Type B pancreatic cell (in vitro differentiated cells): ENCODE measurements at regions not wholly inside any gene's neighbourhood (a gene's known extent, or its start where the extent isn't known, plus 50 kb on each side); places are given as distances from the start of the nearest gene placed in this dataset.

Experiments used
- DNase-seq: peaks from one replicate; pipeline ENCODE4 v3.0.0; 2021; ENCODE audit warnings: mixed read lengths; ENCODE audit not compliant: unreplicated experiment; ENCODE audit errors: extremely low spot score
- H3K27ac Mint-ChIP-seq: 2 replicates; pipeline ENCODE4 v1.8.0; 2021; ENCODE audit warnings: mild to moderate bottlenecking, mixed read lengths
- H3K27me3 Mint-ChIP-seq: 2 replicates; pipeline ENCODE4 v1.8.0; 2021; ENCODE audit warnings: mixed read lengths
- H3K36me3 Mint-ChIP-seq: 2 replicates; pipeline ENCODE4 v1.8.0; 2021; ENCODE audit warnings: mixed read lengths
- H3K4me1 Mint-ChIP-seq: one replicate; pipeline ENCODE4 v1.8.0; 2021; ENCODE audit warnings: mixed read lengths; ENCODE audit not compliant: unreplicated experiment
- H3K4me3 Mint-ChIP-seq: 2 replicates; pipeline ENCODE4 v1.8.0; 2021; ENCODE audit warnings: mild to moderate bottlenecking, mixed read lengths
- H3K9me3 Mint-ChIP-seq: 2 replicates; pipeline ENCODE4 v1.8.0; 2021; ENCODE audit warnings: mixed read lengths
- CTCF ChIP-seq: fragments of 200-600 bp; sonication (generic); conservative IDR thresholded peaks from 2 replicates; pipeline ENCODE4 v1.5.0; 2021; ENCODE audit warnings: antibody characterized with exemption, mild to moderate bottlenecking

- Mint-ChIP-seq H3K4me1 (peaks cover 47% of the 10 kb centered on the region), H3K27me3 (peaks cover 4% of the 10 kb centered on the region), H3K9me3 (no peaks in the 10 kb centered on the region), H3K4me3 (no peak overlapping the region), H3K36me3 (no peaks in the 10 kb centered on the region), H3K27ac (no peak overlapping the region)
- no peak for TF ChIP-seq CTCF
- DNase-seq, result no peak
Measured at GRCh38 chr2:120915670-120916069, 180.0 kb downstream of the GLI2 start.

GRCh38 chr2:120916446-120916845 is 180.8 kb downstream of the GLI2 start:
- H3K9me3 Mint-ChIP-seq, result no peaks in the 10 kb centered on the region
- H3K36me3 Mint-ChIP-seq, result no peaks in the 10 kb centered on the region
- no peak overlapping the region for H3K27ac Mint-ChIP-seq
- H3K4me3 Mint-ChIP-seq, result no peak overlapping the region
- no peak for TF ChIP-seq CTCF
- H3K27me3 Mint-ChIP-seq, result peaks cover 4% of the 10 kb centered on the region
- H3K4me1 Mint-ChIP-seq, result peaks cover 55% of the 10 kb centered on the region
- DNase-seq, result no peak

GRCh38 chr2:120917886-120918285 is 182.2 kb downstream of the GLI2 start:
- Mint-ChIP-seq H3K36me3 (peaks cover 4% of the 10 kb centered on the region), H3K27me3 (peaks cover 4% of the 10 kb centered on the region), H3K9me3 (no peaks in the 10 kb centered on the region), H3K4me1 (peaks cover 43% of the 10 kb centered on the region), H3K4me3 (no peak overlapping the region), H3K27ac (no peak overlapping the region)
- DNase-seq, result no peak
- no peak for TF ChIP-seq CTCF

GRCh38 chr2:120919216-120919615 is 183.5 kb downstream of the GLI2 start:
- no peaks in the 10 kb centered on the region for H3K9me3 Mint-ChIP-seq
- no peak overlapping the region for H3K4me3 Mint-ChIP-seq
- no peak for TF ChIP-seq CTCF
- H3K36me3 Mint-ChIP-seq, result peaks cover 4% of the 10 kb centered on the region
- H3K4me1 Mint-ChIP-seq, result peaks cover 37% of the 10 kb centered on the region
- H3K27ac Mint-ChIP-seq, result no peak overlapping the region
- peaks cover 4% of the 10 kb centered on the region for H3K27me3 Mint-ChIP-seq
- DNase-seq, result no peak

GRCh38 chr2:120919771-120920453 is 184.2 kb downstream of the GLI2 start:
- Mint-ChIP-seq H3K4me3 (peak overlapping the region; percentile 53), H3K4me1 (peaks cover 37% of the 10 kb centered on the region), H3K9me3 (no peaks in the 10 kb centered on the region), H3K36me3 (peaks cover 4% of the 10 kb centered on the region), H3K27ac (peak overlapping the region; percentile 86), H3K27me3 (peaks cover 4% of the 10 kb centered on the region)
- no peak for DNase-seq
- no peak for TF ChIP-seq CTCF
